Stimulated activated CD4-positive, alpha-beta T cell treated with anti-CD3 and anti-CD28 coated beads, Interleukin-15, amount 100 ng/mL, for 24 hours (primary cell): ENCODE measurements at regions not wholly inside any gene's neighbourhood (a gene's known extent, or its start where the extent isn't known, plus 50 kb on each side); places are given as distances from the start of the nearest gene placed in this dataset.

Experiments
- DNase-seq: peaks from one replicate; pipeline ENCODE4 v3.0.0-alpha.2; 2020

GRCh38 chr16:85329059-85329812 is 217.0 kb upstream of the CIBAR2 start:
- DNase-seq, result no peak

GRCh38 chr16:85330006-85330693 is 217.9 kb upstream of the CIBAR2 start:
- DNase-seq, result no peak

GRCh38 chr16:85330694-85331188 is 218.5 kb upstream of the CIBAR2 start:
- DNase-seq, result no peak

- no peak for DNase-seq
These were observed 219.4 kb upstream of the CIBAR2 start for GRCh38 chr16:85331688-85332087.

- DNase-seq, result no peak
These were observed 219.9 kb upstream of the CIBAR2 start for GRCh38 chr16:85332175-85332574.

- DNase-seq, result no peak
These were observed 221.1 kb upstream of the CIBAR2 start for GRCh38 chr16:85333337-85333736.

- DNase-seq, result no peak
These were observed 221.7 kb upstream of the CIBAR2 start for GRCh38 chr16:85333744-85334640.

- DNase-seq, result peak; percentile 42
These were observed 222.7 kb upstream of the CIBAR2 start for GRCh38 chr16:85334718-85335583.

GRCh38 chr16:85335584-85336491 is 223.6 kb upstream of the CIBAR2 start:
- DNase-seq, result no peak

- DNase-seq, result no peak
These were observed 225.8 kb upstream of the CIBAR2 start for GRCh38 chr16:85337910-85338637.

GRCh38 chr16:85338638-85338982 is 226.3 kb upstream of the CIBAR2 start:
- no peak for DNase-seq

- DNase-seq, result no peak
These were observed 226.9 kb upstream of the CIBAR2 start for GRCh38 chr16:85338989-85339685.

GRCh38 chr16:85341972-85342695 is 229.9 kb upstream of the CIBAR2 start:
- DNase-seq, result no peak

GRCh38 chr16:85344502-85345128 is 232.3 kb upstream of the CIBAR2 start:
- no peak for DNase-seq

- DNase-seq, result no peak
These were observed 232.9 kb upstream of the CIBAR2 start for GRCh38 chr16:85345129-85345639.

- DNase-seq, result no peak
These were observed 234.3 kb upstream of the CIBAR2 start for GRCh38 chr16:85346404-85347212.

- peak; percentile 19 for DNase-seq
These were observed 234.9 kb upstream of the CIBAR2 start for GRCh38 chr16:85347213-85347591.
